ENCODE measurements at regions not wholly inside any gene's neighbourhood (a gene's known extent, or its start where the extent isn't known, plus 50 kb on each side); places are given as distances from the start of the nearest gene placed in this dataset.

- TF ChIP-seq EZH2 (IDR thresholded peaks at IDR 0.05) = no peak
- no peak for TF ChIP-seq POLR2AphosphoS5 (IDR thresholded peaks at IDR 0.05; ENCODE audit: borderline replicate concordance, low read depth, low read length)
- no peak for TF ChIP-seq FOXP2 (optimal IDR thresholded peaks at IDR 0.05; ENCODE audit: control extremely low read depth, extremely low read length, insufficient read depth)
Measured at GRCh38 chr18:55084550-55084949, 125.3 kb upstream of the CCDC68 start.
